ENCODE measurements at regions not wholly inside any gene's neighbourhood (a gene's known extent, or its start where the extent isn't known, plus 50 kb on each side); places are given as distances from the start of the nearest gene placed in this dataset.
"Not testable (repeated sequence)": the region's sequence is repeated elsewhere in the genome, so short reads cannot be mapped to it uniquely, and the experiment has no call there.

- no peak for DNase-seq
Observed at GRCh38 chr7:125358551-125359167, 429.0 kb upstream of the POT1 start.

- no peak for DNase-seq
Observed at GRCh38 chr7:125357676-125358455, 428.2 kb upstream of the POT1 start.

GRCh38 chr7:125355899-125356298, 426.3 kb upstream of the POT1 start:
- DNase-seq, result no peak

GRCh38 chr7:125347269-125347668, 417.6 kb upstream of the POT1 start:
- DNase-seq, result no peak

- DNase-seq, result no peak
Observed at GRCh38 chr7:125338110-125338509, 408.5 kb upstream of the POT1 start.

GRCh38 chr7:125336326-125336725, 406.7 kb upstream of the POT1 start:
- no peak for DNase-seq

GRCh38 chr7:125326666-125327255, 397.1 kb upstream of the POT1 start:
- no peak for DNase-seq

- no peak for DNase-seq
Observed at GRCh38 chr7:125316466-125316865, 386.8 kb upstream of the POT1 start.

- no peak for DNase-seq
Observed at GRCh38 chr7:125299003-125299765, 369.6 kb upstream of the POT1 start.

GRCh38 chr7:125279961-125280360, 350.3 kb upstream of the POT1 start:
- peak; percentile 24 for DNase-seq

GRCh38 chr7:125278318-125278717, 348.7 kb upstream of the POT1 start:
- DNase-seq, result no peak

- not testable (repeated sequence) for DNase-seq
Observed at GRCh38 chr7:125274742-125275141, 345.1 kb upstream of the POT1 start.

- DNase-seq, result not testable (repeated sequence)
Observed at GRCh38 chr7:125264174-125264856, 334.7 kb upstream of the POT1 start.

- DNase-seq, result not testable (repeated sequence)
Observed at GRCh38 chr7:125258876-125259417, 329.3 kb upstream of the POT1 start.

- no peak for DNase-seq
Observed at GRCh38 chr7:125257617-125258016, 328.0 kb upstream of the POT1 start.

- DNase-seq, result no peak
Observed at GRCh38 chr7:125256446-125256845, 326.8 kb upstream of the POT1 start.

- DNase-seq, result no peak
Observed at GRCh38 chr7:125255810-125256209, 326.2 kb upstream of the POT1 start.

- no peak for DNase-seq
Observed at GRCh38 chr7:125254566-125254965, 324.9 kb upstream of the POT1 start.

- DNase-seq, result no peak
Observed at GRCh38 chr7:125253452-125254190, 324.0 kb upstream of the POT1 start.

- DNase-seq, result no peak
Observed at GRCh38 chr7:125247514-125248098, 318.0 kb upstream of the POT1 start.

- no peak for DNase-seq
Observed at GRCh38 chr7:125246706-125247105, 317.1 kb upstream of the POT1 start.

All from NCI-H1105 (cell line).